ENCODE measurements at regions not wholly inside any gene's neighbourhood (a gene's known extent, or its start where the extent isn't known, plus 50 kb on each side); places are given as distances from the start of the nearest gene placed in this dataset.
A peak's percentile ranks its signal among the peaks of the same experiment; 100 is the strongest.

- H3K9me3 Mint-ChIP-seq: no peaks in the 10 kb centered on the region
- intact Hi-C loops (cut with micrococcal nuclease): no loop called here
- no peaks in the 10 kb centered on the region for H3K36me3 Mint-ChIP-seq
- H3K4me3 Mint-ChIP-seq: no peak overlapping the region
- CTCF ChIA-PET: no interaction called here
- POLR2A ChIA-PET: no interaction called here
- H3K27ac Mint-ChIP-seq: no peak overlapping the region
- no peaks in the 10 kb centered on the region for H3K27me3 Mint-ChIP-seq
- no peak for DNase-seq
- no peaks in the 10 kb centered on the region for H3K4me1 Mint-ChIP-seq (ENCODE audit: low read depth)
Observed at GRCh38 chr6:26149240-26149639, 62.0 kb downstream of the HFE start.

GRCh38 chr6:26152226-26153101 lies 65.2 kb downstream of the HFE start:
- Mint-ChIP-seq H3K27me3 (peaks cover 12% of the 10 kb centered on the region), H3K36me3 (peaks cover 13% of the 10 kb centered on the region), H3K9me3 (peaks cover 4% of the 10 kb centered on the region), H3K27ac (no peak overlapping the region), H3K4me1 (ENCODE audit: low read depth) (peaks cover 22% of the 10 kb centered on the region), H3K4me3 (no peak overlapping the region)
- intact Hi-C loops (cut with micrococcal nuclease): loop anchor here (10.0 kb wide), 1 partner anchor 1662 kb away; a partner anchor contains a TSS
- ChIA-PET POLR2A (interaction anchor here (2.8 kb wide), 1 partner anchor 27 kb away, joined by 23 read pairs; a partner anchor contains a TSS), CTCF (interaction anchor here (1.6 kb wide), 1 partner anchor 25 kb away, joined by 9 read pairs; no protein-coding TSS in a partner anchor)
- DNase-seq: no peak

GRCh38 chr6:26155061-26155930 lies 68.1 kb downstream of the HFE start:
- Mint-ChIP-seq H3K4me3 (peak overlapping the region; percentile 81), H3K27ac (peak overlapping the region; percentile 93), H3K36me3 (peaks cover 30% of the 10 kb centered on the region), H3K4me1 (ENCODE audit: low read depth) (peaks cover 39% of the 10 kb centered on the region), H3K9me3 (peaks cover 4% of the 10 kb centered on the region), H3K27me3 (peaks cover 24% of the 10 kb centered on the region)
- DNase-seq: no peak
- POLR2A ChIA-PET: interaction anchor here (0.9 to 7.9 kb wide), 26 partner anchors 8 to 138 kb away, joined by 3 to 863 read pairs (median 50); a partner anchor contains a TSS
- CTCF ChIA-PET: interaction anchor here (0.6 to 3.1 kb wide), 7 partner anchors 28 to 306 kb away, joined by 3 to 11 read pairs (median 4); a partner anchor contains a TSS
- intact Hi-C loops (cut with micrococcal nuclease): loop anchor here (5.0 to 10.0 kb wide), 2 partner anchors 1660 to 1717 kb away; a partner anchor contains a TSS

GRCh38 chr6:26156105-26156849 lies 69.0 kb downstream of the HFE start:
- H3K4me3 Mint-ChIP-seq: peak overlapping the region; percentile 81
- CTCF ChIA-PET: interaction anchor here (1.4 to 3.1 kb wide), 6 partner anchors 27 to 94 kb away, joined by 3 to 11 read pairs (median 7); a partner anchor contains a TSS
- peaks cover 31% of the 10 kb centered on the region for H3K36me3 Mint-ChIP-seq
- peaks cover 46% of the 10 kb centered on the region for H3K4me1 Mint-ChIP-seq (ENCODE audit: low read depth)
- intact Hi-C loops (cut with micrococcal nuclease): loop anchor here (1.0 to 10.0 kb wide), 5 partner anchors 123 to 1716 kb away; a partner anchor contains a TSS
- DNase-seq: peak; percentile 91
- POLR2A ChIA-PET: interaction anchor here (0.9 to 7.9 kb wide), 36 partner anchors 9 to 1737 kb away, joined by 3 to 863 read pairs (median 17); a partner anchor contains a TSS
- peaks cover 24% of the 10 kb centered on the region for H3K27me3 Mint-ChIP-seq
- H3K9me3 Mint-ChIP-seq: peaks cover 4% of the 10 kb centered on the region
- peak overlapping the region; percentile 93 for H3K27ac Mint-ChIP-seq

- Mint-ChIP-seq H3K36me3 (peaks cover 31% of the 10 kb centered on the region), H3K9me3 (peaks cover 4% of the 10 kb centered on the region), H3K27me3 (peaks cover 24% of the 10 kb centered on the region), H3K4me3 (peak overlapping the region; percentile 81), H3K27ac (peak overlapping the region; percentile 93), H3K4me1 (ENCODE audit: low read depth) (peaks cover 48% of the 10 kb centered on the region)
- peak; percentile 87 for DNase-seq
- intact Hi-C loops (cut with micrococcal nuclease): loop anchor here (1.0 to 10.0 kb wide), 10 partner anchors 34 to 1715 kb away; a partner anchor contains a TSS
- ChIA-PET CTCF (interaction anchor here (1.9 to 3.1 kb wide), 3 partner anchors 26 to 60 kb away, joined by 6 to 11 read pairs (median 8); a partner anchor contains a TSS), POLR2A (interaction anchor here (0.6 to 7.9 kb wide), 36 partner anchors 9 to 1736 kb away, joined by 3 to 863 read pairs (median 17); a partner anchor contains a TSS)
Observed at GRCh38 chr6:26156850-26157250, 69.6 kb downstream of the HFE start.

- Mint-ChIP-seq H3K4me3 (peak overlapping the region; percentile 81), H3K4me1 (ENCODE audit: low read depth) (peaks cover 48% of the 10 kb centered on the region), H3K36me3 (peaks cover 31% of the 10 kb centered on the region), H3K9me3 (peaks cover 4% of the 10 kb centered on the region), H3K27ac (peak overlapping the region; percentile 93), H3K27me3 (peaks cover 24% of the 10 kb centered on the region)
- ChIA-PET CTCF (interaction anchor here (1.1 to 3.1 kb wide), 6 partner anchors 12 to 114 kb away, joined by 3 to 11 read pairs (median 4); a partner anchor contains a TSS), POLR2A (interaction anchor here (0.6 to 7.9 kb wide), 38 partner anchors 10 to 1736 kb away, joined by 3 to 863 read pairs (median 14); a partner anchor contains a TSS)
- peak; percentile 89 for DNase-seq
- intact Hi-C loops (cut with micrococcal nuclease): loop anchor here (1.0 to 10.0 kb wide), 14 partner anchors 31 to 1715 kb away; a partner anchor contains a TSS
Observed at GRCh38 chr6:26157251-26158075, 70.2 kb downstream of the HFE start.

- peaks cover 48% of the 10 kb centered on the region for H3K4me1 Mint-ChIP-seq (ENCODE audit: low read depth)
- peak overlapping the region; percentile 93 for H3K27ac Mint-ChIP-seq
- ChIA-PET CTCF (interaction anchor here (1.1 to 2.6 kb wide), 8 partner anchors 10 to 115 kb away, joined by 3 to 8 read pairs (median 4); a partner anchor contains a TSS), POLR2A (interaction anchor here (0.7 to 7.9 kb wide), 26 partner anchors 13 to 1709 kb away, joined by 3 to 863 read pairs (median 50); a partner anchor contains a TSS)
- intact Hi-C loops (cut with micrococcal nuclease): loop anchor here (1.0 to 10.0 kb wide), 7 partner anchors 30 to 1714 kb away; a partner anchor contains a TSS
- peaks cover 4% of the 10 kb centered on the region for H3K9me3 Mint-ChIP-seq
- H3K27me3 Mint-ChIP-seq: peaks cover 24% of the 10 kb centered on the region
- H3K4me3 Mint-ChIP-seq: peak overlapping the region; percentile 81
- DNase-seq: peak; percentile 92
- peaks cover 31% of the 10 kb centered on the region for H3K36me3 Mint-ChIP-seq
Observed at GRCh38 chr6:26158076-26158580, 70.9 kb downstream of the HFE start.

GRCh38 chr6:26158581-26159356 lies 71.5 kb downstream of the HFE start:
- Mint-ChIP-seq H3K27ac (peak overlapping the region; percentile 93), H3K4me3 (peak overlapping the region; percentile 81), H3K4me1 (ENCODE audit: low read depth) (peaks cover 51% of the 10 kb centered on the region), H3K36me3 (peaks cover 31% of the 10 kb centered on the region), H3K27me3 (peaks cover 24% of the 10 kb centered on the region), H3K9me3 (peaks cover 4% of the 10 kb centered on the region)
- peak; percentile 74 for DNase-seq
- ChIA-PET POLR2A (interaction anchor here (0.6 to 7.9 kb wide), 25 partner anchors 12 to 1708 kb away, joined by 3 to 863 read pairs (median 52); a partner anchor contains a TSS), CTCF (interaction anchor here (0.6 to 2.6 kb wide), 10 partner anchors 9 to 115 kb away, joined by 3 to 8 read pairs (median 3); a partner anchor contains a TSS)
- intact Hi-C loops (cut with micrococcal nuclease): loop anchor here (1.0 to 10.0 kb wide), 8 partner anchors 25 to 1714 kb away; a partner anchor contains a TSS
